AG04449 (cell line): ENCODE measurements at regions not wholly inside any gene's neighbourhood (a gene's known extent, or its start where the extent isn't known, plus 50 kb on each side); places are given as distances from the start of the nearest gene placed in this dataset.

Source experiments
- CTCF ChIA-PET: fragments of 350-600 bp; formaldehyde crosslinking; extraction: SDS; loops from one replicate; lab custom pipeline; 2021; ENCODE audit warnings: antibody characterized with exemption; lab: Yijun Ruan, JAX
- POLR2A ChIA-PET: fragments of 400-600, 350-600 bp; formaldehyde crosslinking; extraction: SDS; loops from one replicate; lab custom pipeline; 2020; ENCODE audit warnings: antibody characterized with exemption, inconsistent platforms; lab: Yijun Ruan, JAX
- DNase-seq: peaks from one replicate; pipeline ENCODE4 v3.0.0-alpha.2; 2010; ENCODE audit warnings: low read depth, low spot score
- H3K4me3 ChIP-seq: 2 replicates; pipeline ENCODE4 v1.5.1; 2011; ENCODE audit warnings: low read depth, mild to moderate bottlenecking, control low read depth, low read length
- TF ChIP-seq, protein P1 (sequence below): IDR thresholded peaks from one replicate; pipeline ENCODE4 v1.5.1; 2011; ENCODE audit warnings: mild to moderate bottlenecking, moderate library complexity, low read length, control low read depth, inconsistent platforms; ENCODE audit not compliant: insufficient read depth; ENCODE audit errors: missing control alignments

- TF ChIP-seq, protein P1, sequence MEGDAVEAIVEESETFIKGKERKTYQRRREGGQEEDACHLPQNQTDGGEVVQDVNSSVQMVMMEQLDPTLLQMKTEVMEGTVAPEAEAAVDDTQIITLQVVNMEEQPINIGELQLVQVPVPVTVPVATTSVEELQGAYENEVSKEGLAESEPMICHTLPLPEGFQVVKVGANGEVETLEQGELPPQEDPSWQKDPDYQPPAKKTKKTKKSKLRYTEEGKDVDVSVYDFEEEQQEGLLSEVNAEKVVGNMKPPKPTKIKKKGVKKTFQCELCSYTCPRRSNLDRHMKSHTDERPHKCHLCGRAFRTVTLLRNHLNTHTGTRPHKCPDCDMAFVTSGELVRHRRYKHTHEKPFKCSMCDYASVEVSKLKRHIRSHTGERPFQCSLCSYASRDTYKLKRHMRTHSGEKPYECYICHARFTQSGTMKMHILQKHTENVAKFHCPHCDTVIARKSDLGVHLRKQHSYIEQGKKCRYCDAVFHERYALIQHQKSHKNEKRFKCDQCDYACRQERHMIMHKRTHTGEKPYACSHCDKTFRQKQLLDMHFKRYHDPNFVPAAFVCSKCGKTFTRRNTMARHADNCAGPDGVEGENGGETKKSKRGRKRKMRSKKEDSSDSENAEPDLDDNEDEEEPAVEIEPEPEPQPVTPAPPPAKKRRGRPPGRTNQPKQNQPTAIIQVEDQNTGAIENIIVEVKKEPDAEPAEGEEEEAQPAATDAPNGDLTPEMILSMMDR: no peak
- POLR2A ChIA-PET: no interaction called here
- DNase-seq: no peak
- H3K4me3 ChIP-seq: no peak overlapping the region
- CTCF ChIA-PET: no interaction called here
These were observed 388.1 kb upstream of the MAD2L1 start for GRCh38 chr4:120454788-120455187.

- H3K4me3 ChIP-seq: no peak overlapping the region
- POLR2A ChIA-PET: no interaction called here
- CTCF ChIA-PET: no interaction called here
- DNase-seq: no peak
- TF ChIP-seq, protein P1: no peak
These were observed 385.9 kb upstream of the MAD2L1 start for GRCh38 chr4:120452536-120452935.

DNA sequence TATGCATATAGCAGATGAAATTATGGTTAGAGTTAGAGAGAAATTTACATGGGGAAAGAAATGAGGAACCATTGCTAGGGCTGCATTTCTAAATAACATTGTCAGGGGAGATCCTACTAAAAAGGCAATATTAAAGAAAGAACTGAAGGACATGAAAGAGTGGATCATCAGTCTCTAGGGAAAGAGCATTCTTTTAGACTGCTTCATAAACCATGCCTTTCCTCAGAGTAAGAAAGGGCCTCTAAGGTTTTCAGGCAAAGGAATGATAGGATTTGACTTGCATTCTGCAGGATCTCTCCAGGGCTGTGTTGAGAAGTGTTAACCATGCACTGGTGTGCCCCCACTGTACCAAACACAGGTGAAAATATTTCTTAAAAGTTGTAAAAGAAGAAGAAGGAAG is 385.4 kb upstream of the MAD2L1 start:
- no peak overlapping the region for H3K4me3 ChIP-seq
- TF ChIP-seq, protein P1: no peak
- no peak for DNase-seq
- POLR2A ChIA-PET: no interaction called here
- CTCF ChIA-PET: no interaction called here

- ChIA-PET POLR2A (no interaction called here), CTCF (no interaction called here)
- DNase-seq: no peak
- TF ChIP-seq, protein P1: no peak
- no peak overlapping the region for H3K4me3 ChIP-seq
These were observed 381.1 kb upstream of the MAD2L1 start for GRCh38 chr4:120447774-120448173.

DNA sequence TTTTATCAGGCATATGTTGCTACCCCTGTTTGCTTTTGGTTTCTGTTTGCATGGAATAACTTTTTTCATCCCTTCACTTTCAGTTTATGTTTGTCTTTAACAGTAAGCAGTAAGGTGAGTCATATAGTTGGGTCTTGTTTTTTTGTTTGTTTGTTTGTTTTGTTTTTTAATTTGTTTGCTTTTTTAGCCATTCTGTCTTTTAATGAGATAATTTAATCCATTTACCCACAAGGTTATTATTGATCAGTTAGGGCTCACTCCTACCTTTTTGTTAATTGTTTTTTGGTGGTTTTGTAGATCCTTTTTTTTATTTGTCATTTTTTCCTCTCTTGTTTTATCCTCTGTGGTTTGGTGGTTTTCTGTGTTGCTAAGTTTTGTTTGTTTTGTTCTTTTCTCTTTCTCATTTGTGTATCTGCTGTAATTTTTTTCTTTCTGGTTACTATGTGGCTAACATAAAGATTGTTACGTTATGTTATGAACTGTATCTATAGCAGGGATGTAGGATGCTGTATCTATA is 379.5 kb upstream of the MAD2L1 start:
- CTCF ChIA-PET: no interaction called here

GRCh38 chr4:120445186-120445585 is 378.5 kb upstream of the MAD2L1 start:
- ChIA-PET POLR2A (no interaction called here), CTCF (no interaction called here)
- DNase-seq: no peak
- H3K4me3 ChIP-seq: no peak overlapping the region
- TF ChIP-seq, protein P1: no peak

More for the DNA sequence above, 379.5 kb upstream of the MAD2L1 start:
- POLR2A ChIA-PET: no interaction called here
- TF ChIP-seq, protein P1: no peak
- DNase-seq: no peak
- H3K4me3 ChIP-seq: no peak overlapping the region
